GM08714 (cell line): ENCODE measurements at regions not wholly inside any gene's neighbourhood (a gene's known extent, or its start where the extent isn't known, plus 50 kb on each side); places are given as distances from the start of the nearest gene placed in this dataset.
"Not testable (repeated sequence)": the region's sequence is repeated elsewhere in the genome, so short reads cannot be mapped to it uniquely, and the experiment has no call there.

Source experiments
- H3K4me3 ChIP-seq: fragments of 200-500 bp; sonication (Bioruptor generic); 2 replicates; pipeline ENCODE4 v1.5.1; 2014; ENCODE audit warnings: mild to moderate bottlenecking, low read length, inconsistent platforms
- ZNF274 ChIP-seq: IDR thresholded peaks from 2 replicates; pipeline ENCODE4 v1.6.1; 2012; ENCODE audit warnings: mild to moderate bottlenecking, low read depth, low read length

DNA sequence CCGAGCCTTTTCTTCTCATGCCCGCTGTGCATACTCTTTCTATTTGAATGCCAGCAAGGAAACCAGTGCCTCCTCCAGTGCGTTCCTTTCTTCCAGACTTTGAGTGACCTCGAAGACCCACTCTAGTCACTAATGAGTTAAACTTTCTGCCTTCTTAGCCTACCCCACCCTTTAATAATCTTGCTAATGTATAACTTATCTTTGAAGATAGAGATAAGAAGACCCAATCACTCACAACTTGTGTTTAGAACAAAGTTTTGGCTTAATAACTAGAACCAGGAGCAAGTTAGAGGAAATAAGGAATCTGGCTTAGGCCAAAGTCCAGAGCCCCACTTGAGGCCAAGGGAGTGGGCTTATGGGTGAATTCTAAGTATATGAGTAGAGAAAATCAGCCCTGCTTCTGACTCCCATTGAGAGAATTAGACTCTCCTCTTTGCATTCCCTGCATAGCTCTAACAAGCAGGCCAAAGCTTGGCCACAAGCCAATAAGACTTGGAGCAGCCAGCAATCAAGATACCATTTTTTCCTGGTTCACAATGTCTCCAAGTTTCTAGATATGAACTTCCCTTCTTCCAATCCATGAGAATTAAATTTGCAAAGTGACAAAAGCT is 181.5 kb upstream of the PIK3R1 start:
- TF ChIP-seq ZNF274, result no peak
- H3K4me3 ChIP-seq, result no peak overlapping the region

DNA sequence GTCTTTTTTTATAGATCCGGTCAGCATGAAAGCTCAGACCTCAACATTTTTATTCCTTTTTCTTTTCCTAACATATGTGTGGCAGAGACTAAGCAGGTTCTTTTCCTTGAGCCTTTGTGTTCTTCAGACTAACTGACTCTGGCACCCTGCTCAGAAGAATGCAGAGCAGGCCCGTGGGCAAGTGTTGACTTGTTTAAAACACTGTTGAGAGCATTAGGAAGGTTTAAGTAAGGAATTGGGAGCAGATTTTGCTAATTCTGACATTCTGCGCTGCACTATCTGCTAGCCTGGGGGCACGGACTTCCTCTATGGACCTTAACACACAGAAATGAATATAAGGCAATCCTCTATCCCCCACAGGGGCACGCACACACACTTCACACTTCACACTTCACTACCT is 182.5 kb upstream of the PIK3R1 start:
- no peak overlapping the region for H3K4me3 ChIP-seq
- no peak for TF ChIP-seq ZNF274

DNA sequence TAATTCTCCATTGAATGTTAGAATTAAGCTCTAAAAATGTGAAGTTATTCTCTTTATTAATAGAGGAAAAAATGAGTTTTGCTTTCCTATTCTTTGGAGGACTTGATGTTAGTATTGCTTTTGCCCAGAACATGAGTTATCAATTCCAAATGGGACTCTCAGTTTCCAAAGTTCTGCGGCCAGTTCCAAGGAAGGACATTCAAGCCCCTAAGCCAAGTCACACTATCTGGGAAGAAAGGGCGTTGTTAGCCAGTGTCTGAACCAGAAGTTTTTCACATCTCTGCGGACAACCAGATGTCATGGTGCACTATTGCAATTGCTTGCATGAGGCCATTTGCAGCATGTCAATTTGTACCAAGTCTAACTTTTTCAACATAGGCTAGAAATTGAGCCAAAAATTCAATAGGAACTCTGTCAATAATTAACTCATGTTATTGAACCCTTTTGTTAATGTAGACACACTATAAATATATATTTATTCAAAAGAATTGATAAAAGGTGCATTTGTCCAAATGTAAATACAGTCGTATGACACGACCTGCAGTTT is 183.3 kb upstream of the PIK3R1 start:
- TF ChIP-seq ZNF274, result no peak
- H3K4me3 ChIP-seq, result no peak overlapping the region

DNA sequence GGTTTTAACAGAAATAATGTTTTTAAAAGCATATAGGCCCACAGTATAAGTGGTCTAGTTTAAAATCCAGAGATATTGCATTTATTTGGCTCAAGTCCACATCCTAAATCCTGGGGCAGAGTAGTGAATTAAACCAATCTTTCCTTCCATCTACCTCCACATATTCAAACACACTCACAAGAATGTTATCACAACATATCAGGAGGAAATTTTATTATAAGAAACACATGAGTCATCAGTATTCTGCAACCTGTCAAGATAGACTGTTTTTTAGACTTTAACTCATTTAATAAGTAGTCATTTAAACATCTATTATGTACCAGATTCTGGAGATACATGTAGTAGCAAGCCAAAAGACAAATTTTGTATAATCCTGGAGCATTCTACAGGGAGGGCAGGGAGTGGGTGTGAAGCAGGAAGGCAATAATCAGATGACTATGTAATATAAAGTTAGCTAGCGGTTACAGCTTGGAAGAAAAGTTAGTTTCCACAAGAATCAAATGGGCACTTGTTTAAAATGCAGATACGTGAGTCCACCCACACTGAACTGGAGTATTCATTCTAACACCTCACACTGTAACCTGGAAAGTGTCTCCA is 187.3 kb upstream of the PIK3R1 start:
- TF ChIP-seq ZNF274, result no peak

DNA sequence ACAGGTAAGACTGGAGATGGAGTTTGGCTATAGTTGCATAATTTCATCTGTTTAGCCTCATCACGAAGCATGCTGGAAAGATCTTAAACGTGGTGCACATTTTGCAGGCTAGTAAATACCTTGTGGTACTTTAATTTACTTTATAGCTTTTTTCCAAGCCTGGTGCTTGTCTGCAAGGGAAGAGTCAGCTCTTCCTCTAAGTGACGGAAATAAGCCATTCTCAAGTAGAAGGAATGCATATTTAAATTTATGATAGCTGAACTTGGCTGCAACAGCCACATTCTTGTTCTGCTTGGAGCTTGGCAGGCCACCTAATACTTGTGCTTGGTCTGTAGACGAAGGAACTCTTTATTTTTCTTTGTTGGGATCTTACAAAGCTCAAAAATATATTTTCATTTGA is 188.0 kb upstream of the PIK3R1 start:
- TF ChIP-seq ZNF274, result no peak
- H3K4me3 ChIP-seq, result no peak overlapping the region

More for the DNA sequence above, 187.3 kb upstream of the PIK3R1 start:
- H3K4me3 ChIP-seq, result no peak overlapping the region

GRCh38 chr5:68026092-68026885 is 189.3 kb upstream of the PIK3R1 start:
- TF ChIP-seq ZNF274, result no peak
- no peak overlapping the region for H3K4me3 ChIP-seq

- TF ChIP-seq ZNF274, result no peak
- no peak overlapping the region for H3K4me3 ChIP-seq
Measured at GRCh38 chr5:68024426-68024825, 191.1 kb upstream of the PIK3R1 start.

DNA sequence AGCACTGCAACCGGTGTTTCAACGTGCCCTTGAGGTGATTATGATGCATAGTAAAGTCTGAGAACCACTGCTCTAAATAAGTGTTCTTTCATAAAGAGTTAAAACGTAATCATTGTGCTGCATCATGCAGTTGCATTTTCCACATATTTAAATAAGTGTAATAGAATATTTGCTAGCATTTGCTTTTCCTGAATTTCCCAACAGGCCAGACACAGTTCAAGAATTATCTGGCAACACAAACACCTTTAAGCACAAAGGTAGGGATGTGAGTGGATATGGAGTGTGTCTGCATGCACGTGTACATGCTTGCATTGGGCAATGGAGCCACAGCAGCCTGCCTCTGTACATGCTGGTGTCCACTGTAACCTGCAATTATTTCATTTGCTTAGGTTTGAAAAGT is 193.6 kb upstream of the PIK3R1 start:
- no peak for TF ChIP-seq ZNF274
- H3K4me3 ChIP-seq, result no peak overlapping the region

DNA sequence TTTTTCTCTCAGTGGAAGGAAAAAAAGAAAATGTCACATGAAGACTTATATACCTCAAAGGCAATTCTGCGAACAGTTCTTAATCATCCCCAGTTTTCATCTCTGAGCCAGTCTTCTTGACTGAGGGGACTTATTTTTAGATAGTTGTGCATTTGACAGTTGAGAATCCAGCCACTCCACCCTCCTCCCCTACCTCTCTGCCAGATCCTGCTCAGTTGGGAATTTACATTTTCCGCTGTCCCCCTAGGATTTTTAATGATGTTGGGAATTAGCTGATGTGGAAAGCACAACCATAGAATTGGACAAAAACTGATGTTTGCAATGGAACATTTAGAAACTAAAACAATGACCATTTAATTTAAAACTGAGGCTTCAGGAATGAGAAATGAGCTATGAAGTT is 194.3 kb upstream of the PIK3R1 start:
- no peak for TF ChIP-seq ZNF274

DNA sequence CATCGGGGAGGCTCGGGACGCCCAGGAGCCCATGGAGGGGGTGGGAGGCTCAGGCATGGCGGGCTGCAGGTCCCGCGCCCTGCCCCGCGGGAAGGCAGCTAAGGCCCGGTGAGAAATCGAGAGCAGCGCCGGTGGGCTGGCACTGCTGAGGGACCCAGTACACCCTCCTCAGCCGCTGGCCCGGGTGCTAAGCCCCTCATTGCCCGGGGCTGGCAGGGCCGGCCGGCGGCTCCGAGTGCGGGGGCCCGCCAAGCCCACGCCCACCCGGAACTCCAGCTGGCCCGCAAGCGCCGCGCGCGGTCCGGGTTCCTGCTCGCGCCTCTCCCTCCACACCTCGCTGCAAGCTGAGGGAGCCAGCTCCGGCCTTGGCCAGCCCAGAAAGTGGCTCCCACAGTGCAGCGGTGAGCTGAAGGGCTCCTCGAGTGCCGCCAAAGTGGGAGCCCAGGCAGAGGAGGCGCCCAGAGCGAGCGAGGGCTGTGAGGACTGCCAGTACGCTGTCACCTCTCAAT is 195.0 kb upstream of the PIK3R1 start:
- not testable (repeated sequence) for H3K4me3 ChIP-seq

More for the DNA sequence above, 194.3 kb upstream of the PIK3R1 start:
- no peak overlapping the region for H3K4me3 ChIP-seq

- H3K4me3 ChIP-seq, result no peak overlapping the region
- no peak for TF ChIP-seq ZNF274
Measured at GRCh38 chr5:68015381-68016302, 199.9 kb upstream of the PIK3R1 start.

DNA sequence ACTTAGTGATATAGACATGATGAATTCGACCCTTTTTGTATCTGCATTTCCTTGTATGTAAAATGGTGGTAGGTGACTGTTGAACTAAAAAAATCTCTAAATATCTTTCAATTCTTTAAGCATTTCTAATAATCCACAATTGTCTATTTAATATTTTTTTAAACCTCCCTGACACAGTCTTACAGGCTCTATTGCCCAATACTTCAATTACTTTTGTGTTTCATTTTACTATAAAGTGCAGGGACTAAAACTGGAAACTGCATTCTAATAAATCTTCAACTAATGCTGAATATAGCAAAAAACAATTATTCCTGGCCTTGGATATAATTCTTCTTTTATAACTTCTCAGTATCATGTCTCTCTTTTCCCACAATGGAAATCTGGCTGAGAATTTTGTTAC is 202.7 kb upstream of the PIK3R1 start:
- no peak for TF ChIP-seq ZNF274
- H3K4me3 ChIP-seq, result no peak overlapping the region

DNA sequence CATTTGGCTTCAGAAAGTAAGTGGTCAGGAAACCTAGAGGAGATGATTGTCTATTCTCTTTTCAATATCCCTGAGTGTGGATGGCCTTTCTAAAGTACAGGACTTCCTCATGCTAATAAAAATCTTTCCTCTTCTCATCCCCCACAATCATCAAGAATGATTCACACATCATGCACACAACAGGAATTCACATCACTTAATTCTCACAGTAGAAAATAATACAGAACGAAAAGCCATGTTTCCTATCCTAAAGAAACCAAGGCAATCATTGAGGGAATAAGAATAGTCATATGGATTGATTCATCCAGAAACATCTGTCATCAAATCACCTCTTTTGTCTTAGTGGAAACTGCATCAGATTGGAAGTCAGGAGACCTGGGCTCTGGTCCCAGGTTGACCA is 203.1 kb upstream of the PIK3R1 start:
- no peak for TF ChIP-seq ZNF274
- no peak overlapping the region for H3K4me3 ChIP-seq

DNA sequence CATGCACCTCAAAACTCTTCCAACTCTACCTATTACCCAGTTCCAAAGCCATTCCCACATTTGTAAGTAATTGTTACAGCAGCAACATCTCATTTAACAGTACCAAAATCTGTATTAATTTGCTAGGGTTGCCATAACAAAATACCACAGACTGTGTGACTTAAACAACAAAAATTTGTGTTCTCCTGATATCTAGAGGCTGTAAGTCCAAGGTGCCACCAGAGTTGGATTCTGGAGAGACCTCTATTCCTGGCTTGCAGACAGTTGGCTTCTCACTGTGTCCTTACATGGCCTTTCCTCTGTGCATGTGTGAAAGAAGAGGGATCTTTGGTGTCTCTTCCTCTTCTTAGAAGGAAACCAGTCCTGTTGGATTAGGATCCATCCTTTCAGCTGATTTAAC is 203.8 kb upstream of the PIK3R1 start:
- TF ChIP-seq ZNF274, result no peak
- H3K4me3 ChIP-seq, result no peak overlapping the region
